Liver (tissue), 8 donors: ENCODE measurements at regions not wholly inside any gene's neighbourhood (a gene's known extent, or its start where the extent isn't known, plus 50 kb on each side); places are given as distances from the start of the nearest gene placed in this dataset.

Experiments used
- DNase-seq: peaks from one replicate; pipeline ENCODE4 v3.0.0-alpha.2; 2017; ENCODE audit warnings: low spot score
- H3K27ac ChIP-seq, 2 donors: one replicate each; pipeline ENCODE4 v1.7.0; 2013; ENCODE audit warnings: inconsistent platforms in 2 of 2, low read length in 2 of 2, control low read depth in 1 of 2, low read depth in 1 of 2, mild to moderate bottlenecking in 1 of 2
- H3K27me3 ChIP-seq, 4 donors: one replicate each; pipeline versions ENCODE4 v1.6.1 to v1.7.0; 2013; ENCODE audit warnings: low read length in 3 of 4, inconsistent platforms in 1 of 4, mild to moderate bottlenecking in 1 of 4, moderate library complexity in 1 of 4; ENCODE audit not compliant: control insufficient read depth in 4 of 4, insufficient read depth in 4 of 4
- H3K36me3 ChIP-seq, 4 donors: one replicate each; pipeline versions ENCODE4 v1.6.1 to v1.7.0; 2013; ENCODE audit warnings: low read length in 3 of 4, mild to moderate bottlenecking in 3 of 4, low read depth in 1 of 4, moderate library complexity in 1 of 4; ENCODE audit not compliant: control insufficient read depth in 4 of 4, insufficient read depth in 3 of 4
- H3K4me1 ChIP-seq, 4 donors: one replicate each; pipeline versions ENCODE4 v1.6.1 to v1.7.0; 2013; ENCODE audit warnings: low read length in 3 of 4, mild to moderate bottlenecking in 3 of 4, moderate library complexity in 1 of 4; ENCODE audit not compliant: control insufficient read depth in 4 of 4, insufficient read depth in 4 of 4
- H3K4me3 ChIP-seq, 3 donors: one replicate each; pipeline versions ENCODE4 v1.6.1 to v1.7.0; 2013; ENCODE audit warnings: low read length in 3 of 3, control low read depth in 1 of 3, low read depth in 1 of 3, mild to moderate bottlenecking in 1 of 3
- H3K9ac ChIP-seq, 2 donors: one replicate each; pipeline ENCODE4 v1.7.0; 2013; ENCODE audit warnings: low read length in 2 of 2, mild to moderate bottlenecking in 2 of 2, moderate library complexity in 2 of 2, control low read depth in 1 of 2, low read depth in 1 of 2
- H3K9me3 ChIP-seq, 4 donors: one replicate each; pipeline versions ENCODE4 v1.6.1 to v1.7.0; 2013; ENCODE audit warnings: low read length in 3 of 4; ENCODE audit not compliant: control insufficient read depth in 4 of 4
- EGR1 ChIP-seq, 2 donors: IDR thresholded peaks; 2 replicates each; pipeline ENCODE4 v1.6.1; 2016 to 2018; ENCODE audit warnings: antibody characterized with exemption in 2 of 2, low read depth in 2 of 2
- FOXA1 ChIP-seq: IDR thresholded peaks from 2 replicates; pipeline ENCODE4 v1.6.1; 2016; ENCODE audit warnings: antibody characterized with exemption
- GABPA ChIP-seq, 2 donors: IDR thresholded peaks in 1 of 2; conservative IDR thresholded peaks in 1 of 2; 2 replicates each; pipeline ENCODE4 v1.6.1; 2016; ENCODE audit warnings: antibody characterized with exemption in 2 of 2, mild to moderate bottlenecking in 1 of 2, moderate library complexity in 1 of 2
- HNF4A ChIP-seq, 2 donors: conservative IDR thresholded peaks; 2 replicates each; pipeline ENCODE4 v1.6.1; 2016; ENCODE audit warnings: antibody characterized with exemption in 2 of 2, mild to moderate bottlenecking in 2 of 2
- HNF4G ChIP-seq: IDR thresholded peaks from 2 replicates; pipeline ENCODE4 v1.6.1; 2016; ENCODE audit warnings: antibody characterized with exemption
- JUND ChIP-seq, 2 donors: IDR thresholded peaks; 2 replicates each; pipeline ENCODE4 v1.6.1; 2016; ENCODE audit warnings: antibody characterized with exemption in 2 of 2
- NR2F2 ChIP-seq: IDR thresholded peaks from 2 replicates; pipeline ENCODE4 v1.6.1; 2016; ENCODE audit warnings: antibody characterized with exemption
- RAD21 ChIP-seq, 2 donors: IDR thresholded peaks; 2 replicates each; pipeline ENCODE4 v1.6.1; 2016; ENCODE audit warnings: antibody characterized with exemption in 2 of 2, mild to moderate bottlenecking in 2 of 2
- SP1 ChIP-seq: IDR thresholded peaks from 2 replicates; pipeline ENCODE4 v1.6.1; 2018; ENCODE audit warnings: antibody characterized with exemption, mild to moderate bottlenecking
- YY1 ChIP-seq: IDR thresholded peaks from 2 replicates; pipeline ENCODE4 v1.6.1; 2016; ENCODE audit warnings: antibody characterized with exemption, mild to moderate bottlenecking
- WGBS: extraction: QIAGEN DNeasy Blood & Tissue Kit; methylation state at CpG from one replicate; pipeline ENCODE4 v1.1.7; 2013; 5-methylcytosine and 5-hydroxymethylcytosine counted together
- TF ChIP-seq, protein P1 (sequence below): IDR thresholded peaks from 2 replicates; pipeline ENCODE4 v1.6.1; 2016; ENCODE audit warnings: antibody characterized with exemption
- TF ChIP-seq, protein P2 (sequence below): IDR thresholded peaks from 2 replicates; pipeline ENCODE4 v1.6.1; 2016; ENCODE audit warnings: antibody characterized with exemption, mild to moderate bottlenecking
- TF ChIP-seq, protein P3 (sequence below): IDR thresholded peaks from 2 replicates; pipeline ENCODE4 v1.6.1; 2016; ENCODE audit warnings: antibody characterized with exemption
- TF ChIP-seq, protein P4 (sequence below): IDR thresholded peaks from 2 replicates; pipeline ENCODE4 v1.6.1; 2016; ENCODE audit warnings: antibody characterized with exemption
- TF ChIP-seq, protein P5 (sequence below): fragments of 150-350 bp; IDR thresholded peaks from 2 replicates; pipeline ENCODE4 v1.5.1; 2017; ENCODE audit warnings: improper control_type of control experiment, low read depth, low read length; ENCODE audit not compliant: missing input control
- donor health status: healthy.
- donor health status: healthy.
- donor health status: healthy.
- donor health status: healthy.
- donor health status: healthy.

DNA sequence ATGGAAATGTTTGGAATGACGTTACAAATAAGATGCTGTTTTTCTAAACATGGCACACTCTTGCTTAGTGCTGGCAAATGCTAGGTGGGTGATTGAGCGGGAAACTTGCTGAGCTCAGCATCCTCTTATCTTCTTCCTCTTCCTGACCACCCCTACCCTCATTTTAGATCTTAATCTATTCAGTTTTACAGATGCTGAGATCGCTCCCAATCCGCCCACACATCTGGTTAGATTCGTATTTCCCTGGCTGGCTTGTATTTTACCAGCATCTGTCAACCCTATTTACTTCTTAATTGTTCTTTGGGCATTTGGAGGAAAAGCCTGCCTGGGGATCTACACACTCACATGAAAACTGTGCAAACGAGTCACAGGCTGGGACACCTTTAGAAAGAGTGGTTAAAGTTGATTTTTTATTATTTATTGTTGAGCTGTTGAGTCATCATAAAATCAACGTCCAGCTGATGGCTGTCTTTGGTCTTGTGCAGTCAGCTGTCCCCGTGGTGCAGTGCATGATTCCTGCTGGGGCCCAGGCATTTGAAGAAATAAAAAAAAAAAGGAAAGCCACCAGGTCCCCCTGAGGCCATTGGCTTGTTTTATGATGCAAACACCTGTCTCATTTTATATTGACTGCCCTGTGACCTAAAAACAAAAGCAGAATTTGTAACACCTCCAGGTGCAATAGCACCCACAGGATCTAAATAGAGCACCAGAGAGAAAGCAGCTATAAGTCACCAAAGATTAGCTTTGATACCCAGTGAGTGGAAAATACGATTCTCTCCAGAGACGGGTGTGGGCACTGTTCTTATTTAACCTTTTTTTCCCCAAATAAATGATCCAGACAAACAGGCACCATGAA, 258.6 kb downstream of the HS3ST3B1 start:
- TF ChIP-seq HNF4G (no peak), YY1 (no peak), JUND (IDR thresholded peaks at IDR 0.05) (no peak), GABPA (IDR thresholded peaks at IDR 0.05 in 1 of 2, conservative IDR thresholded peaks at IDR 0.05 in 1 of 2) (no peak), NR2F2 (no peak), RAD21 (IDR thresholded peaks at IDR 0.05) (no peak), FOXA1 (no peak), EGR1 (IDR thresholded peaks at IDR 0.05; ENCODE audit: low read depth in 2 of 2) (no peak), HNF4A (conservative IDR thresholded peaks at IDR 0.05) (no peak), SP1 (no peak)
- TF ChIP-seq, protein P1, sequence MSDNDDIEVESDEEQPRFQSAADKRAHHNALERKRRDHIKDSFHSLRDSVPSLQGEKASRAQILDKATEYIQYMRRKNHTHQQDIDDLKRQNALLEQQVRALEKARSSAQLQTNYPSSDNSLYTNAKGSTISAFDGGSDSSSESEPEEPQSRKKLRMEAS = no peak
- TF ChIP-seq, protein P2, sequence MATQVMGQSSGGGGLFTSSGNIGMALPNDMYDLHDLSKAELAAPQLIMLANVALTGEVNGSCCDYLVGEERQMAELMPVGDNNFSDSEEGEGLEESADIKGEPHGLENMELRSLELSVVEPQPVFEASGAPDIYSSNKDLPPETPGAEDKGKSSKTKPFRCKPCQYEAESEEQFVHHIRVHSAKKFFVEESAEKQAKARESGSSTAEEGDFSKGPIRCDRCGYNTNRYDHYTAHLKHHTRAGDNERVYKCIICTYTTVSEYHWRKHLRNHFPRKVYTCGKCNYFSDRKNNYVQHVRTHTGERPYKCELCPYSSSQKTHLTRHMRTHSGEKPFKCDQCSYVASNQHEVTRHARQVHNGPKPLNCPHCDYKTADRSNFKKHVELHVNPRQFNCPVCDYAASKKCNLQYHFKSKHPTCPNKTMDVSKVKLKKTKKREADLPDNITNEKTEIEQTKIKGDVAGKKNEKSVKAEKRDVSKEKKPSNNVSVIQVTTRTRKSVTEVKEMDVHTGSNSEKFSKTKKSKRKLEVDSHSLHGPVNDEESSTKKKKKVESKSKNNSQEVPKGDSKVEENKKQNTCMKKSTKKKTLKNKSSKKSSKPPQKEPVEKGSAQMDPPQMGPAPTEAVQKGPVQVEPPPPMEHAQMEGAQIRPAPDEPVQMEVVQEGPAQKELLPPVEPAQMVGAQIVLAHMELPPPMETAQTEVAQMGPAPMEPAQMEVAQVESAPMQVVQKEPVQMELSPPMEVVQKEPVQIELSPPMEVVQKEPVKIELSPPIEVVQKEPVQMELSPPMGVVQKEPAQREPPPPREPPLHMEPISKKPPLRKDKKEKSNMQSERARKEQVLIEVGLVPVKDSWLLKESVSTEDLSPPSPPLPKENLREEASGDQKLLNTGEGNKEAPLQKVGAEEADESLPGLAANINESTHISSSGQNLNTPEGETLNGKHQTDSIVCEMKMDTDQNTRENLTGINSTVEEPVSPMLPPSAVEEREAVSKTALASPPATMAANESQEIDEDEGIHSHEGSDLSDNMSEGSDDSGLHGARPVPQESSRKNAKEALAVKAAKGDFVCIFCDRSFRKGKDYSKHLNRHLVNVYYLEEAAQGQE = no peak
- TF ChIP-seq, protein P3, sequence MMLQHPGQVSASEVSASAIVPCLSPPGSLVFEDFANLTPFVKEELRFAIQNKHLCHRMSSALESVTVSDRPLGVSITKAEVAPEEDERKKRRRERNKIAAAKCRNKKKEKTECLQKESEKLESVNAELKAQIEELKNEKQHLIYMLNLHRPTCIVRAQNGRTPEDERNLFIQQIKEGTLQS = no peak
- TF ChIP-seq, protein P4, sequence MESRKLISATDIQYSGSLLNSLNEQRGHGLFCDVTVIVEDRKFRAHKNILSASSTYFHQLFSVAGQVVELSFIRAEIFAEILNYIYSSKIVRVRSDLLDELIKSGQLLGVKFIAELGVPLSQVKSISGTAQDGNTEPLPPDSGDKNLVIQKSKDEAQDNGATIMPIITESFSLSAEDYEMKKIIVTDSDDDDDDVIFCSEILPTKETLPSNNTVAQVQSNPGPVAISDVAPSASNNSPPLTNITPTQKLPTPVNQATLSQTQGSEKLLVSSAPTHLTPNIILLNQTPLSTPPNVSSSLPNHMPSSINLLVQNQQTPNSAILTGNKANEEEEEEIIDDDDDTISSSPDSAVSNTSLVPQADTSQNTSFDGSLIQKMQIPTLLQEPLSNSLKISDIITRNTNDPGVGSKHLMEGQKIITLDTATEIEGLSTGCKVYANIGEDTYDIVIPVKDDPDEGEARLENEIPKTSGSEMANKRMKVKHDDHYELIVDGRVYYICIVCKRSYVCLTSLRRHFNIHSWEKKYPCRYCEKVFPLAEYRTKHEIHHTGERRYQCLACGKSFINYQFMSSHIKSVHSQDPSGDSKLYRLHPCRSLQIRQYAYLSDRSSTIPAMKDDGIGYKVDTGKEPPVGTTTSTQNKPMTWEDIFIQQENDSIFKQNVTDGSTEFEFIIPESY = no peak
- TF ChIP-seq, protein P5, sequence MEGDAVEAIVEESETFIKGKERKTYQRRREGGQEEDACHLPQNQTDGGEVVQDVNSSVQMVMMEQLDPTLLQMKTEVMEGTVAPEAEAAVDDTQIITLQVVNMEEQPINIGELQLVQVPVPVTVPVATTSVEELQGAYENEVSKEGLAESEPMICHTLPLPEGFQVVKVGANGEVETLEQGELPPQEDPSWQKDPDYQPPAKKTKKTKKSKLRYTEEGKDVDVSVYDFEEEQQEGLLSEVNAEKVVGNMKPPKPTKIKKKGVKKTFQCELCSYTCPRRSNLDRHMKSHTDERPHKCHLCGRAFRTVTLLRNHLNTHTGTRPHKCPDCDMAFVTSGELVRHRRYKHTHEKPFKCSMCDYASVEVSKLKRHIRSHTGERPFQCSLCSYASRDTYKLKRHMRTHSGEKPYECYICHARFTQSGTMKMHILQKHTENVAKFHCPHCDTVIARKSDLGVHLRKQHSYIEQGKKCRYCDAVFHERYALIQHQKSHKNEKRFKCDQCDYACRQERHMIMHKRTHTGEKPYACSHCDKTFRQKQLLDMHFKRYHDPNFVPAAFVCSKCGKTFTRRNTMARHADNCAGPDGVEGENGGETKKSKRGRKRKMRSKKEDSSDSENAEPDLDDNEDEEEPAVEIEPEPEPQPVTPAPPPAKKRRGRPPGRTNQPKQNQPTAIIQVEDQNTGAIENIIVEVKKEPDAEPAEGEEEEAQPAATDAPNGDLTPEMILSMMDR = no peak
- H3K27ac ChIP-seq = no peak overlapping the region
- no peak for DNase-seq
- no peaks in the 10 kb centered on the region for H3K4me1 ChIP-seq
- 78% methylated on average over 10 of the region's 10 CpGs for WGBS
- no peaks in the 10 kb centered on the region for H3K27me3 ChIP-seq
- H3K4me3 ChIP-seq = no peak overlapping the region
- no peaks in the 10 kb centered on the region for H3K36me3 ChIP-seq
- no peaks in the 10 kb centered on the region for H3K9me3 ChIP-seq
- H3K9ac ChIP-seq = no peak overlapping the region
